IgD-negative memory B cell (primary cell): ENCODE measurements at regions not wholly inside any gene's neighbourhood (a gene's known extent, or its start where the extent isn't known, plus 50 kb on each side); places are given as distances from the start of the nearest gene placed in this dataset.
A peak's percentile ranks its signal among the peaks of the same experiment; 100 is the strongest.
"Not testable (repeated sequence)": the region's sequence is repeated elsewhere in the genome, so short reads cannot be mapped to it uniquely, and the experiment has no call there.

Source experiments
- H3K27ac Mint-ChIP-seq, 3 donors: one replicate each; pipeline ENCODE4 v1.8.0; 2020 to 2022; ENCODE audit warnings: mild to moderate bottlenecking in 3 of 3, mixed read lengths in 3 of 3, moderate library complexity in 1 of 3
- H3K27me3 Mint-ChIP-seq: one replicate; pipeline ENCODE4 v1.8.0; 2021; ENCODE audit warnings: mixed read lengths
- H3K36me3 Mint-ChIP-seq: one replicate; pipeline ENCODE4 v1.8.0; 2020; ENCODE audit warnings: mild to moderate bottlenecking, mixed read lengths
- H3K4me1 Mint-ChIP-seq, 3 donors: one replicate each; pipeline ENCODE4 v1.8.0; 2020 to 2022; ENCODE audit warnings: mixed read lengths in 3 of 3, mild to moderate bottlenecking in 1 of 3
- H3K4me3 Mint-ChIP-seq, 4 donors: one replicate each; pipeline ENCODE4 v1.8.0; 2020 to 2022; ENCODE audit warnings: mild to moderate bottlenecking in 4 of 4, mixed read lengths in 4 of 4, moderate library complexity in 3 of 4
- H3K9me3 Mint-ChIP-seq, 3 donors: one replicate each; pipeline ENCODE4 v1.8.0; 2020 to 2021; ENCODE audit warnings: mixed read lengths in 3 of 3, mild to moderate bottlenecking in 1 of 3

- H3K9me3 Mint-ChIP-seq, H3K4me3 Mint-ChIP-seq, H3K27ac Mint-ChIP-seq, H3K27me3 Mint-ChIP-seq, H3K36me3 Mint-ChIP-seq, H3K4me1 Mint-ChIP-seq: not testable (repeated sequence)
Measured at GRCh38 chr20:30631261-30631789, 626.1 kb upstream of the DEFB115 start.

DNA sequence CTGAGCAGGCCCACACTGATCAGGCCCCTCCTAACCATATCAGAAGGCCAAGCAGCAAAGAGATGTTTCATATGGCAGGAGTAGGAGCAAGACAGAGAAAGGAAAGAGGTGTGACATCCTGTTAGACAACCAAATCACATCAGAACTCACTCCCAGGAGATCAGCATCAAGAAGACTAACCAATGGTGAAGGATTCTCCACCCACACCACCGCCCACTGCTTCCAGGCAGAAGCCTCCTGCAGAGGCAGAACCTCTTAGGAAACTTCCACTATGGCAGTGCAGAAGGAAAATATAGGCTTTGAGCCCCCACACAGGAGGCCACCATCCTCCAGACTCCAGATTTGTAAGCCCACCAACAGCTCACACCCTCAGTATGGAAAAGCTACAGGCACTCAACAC is 624.7 kb upstream of the DEFB115 start:
- not testable (repeated sequence) for H3K36me3 Mint-ChIP-seq, H3K4me3 Mint-ChIP-seq, H3K27me3 Mint-ChIP-seq, H3K27ac Mint-ChIP-seq, H3K4me1 Mint-ChIP-seq, H3K9me3 Mint-ChIP-seq

- H3K4me1 Mint-ChIP-seq, H3K27me3 Mint-ChIP-seq: not testable (repeated sequence)
Measured at GRCh38 chr20:30641522-30641921, 615.9 kb upstream of the DEFB115 start.

DNA sequence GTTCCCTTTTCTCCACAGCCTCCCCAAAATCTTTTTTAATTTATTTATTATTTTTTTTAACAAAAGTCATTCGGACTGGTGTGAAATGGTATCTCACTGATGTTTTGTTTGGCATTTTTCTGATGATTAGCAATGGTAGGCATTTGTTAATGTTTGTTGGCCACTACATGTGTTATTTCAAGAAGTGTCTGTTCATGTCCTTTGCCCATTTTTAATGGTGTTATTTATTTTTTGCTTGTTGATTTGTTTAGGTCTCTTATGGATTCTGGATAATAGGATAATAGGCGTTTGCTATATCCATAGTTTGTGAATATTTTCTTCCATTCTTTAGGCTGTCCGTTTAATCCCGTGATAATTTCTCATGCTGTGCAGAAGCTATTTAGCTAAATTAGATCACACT is 596.5 kb upstream of the DEFB115 start:
- not testable (repeated sequence) for H3K27me3 Mint-ChIP-seq, H3K36me3 Mint-ChIP-seq, H3K27ac Mint-ChIP-seq, H3K4me3 Mint-ChIP-seq, H3K9me3 Mint-ChIP-seq, H3K4me1 Mint-ChIP-seq

More at GRCh38 chr20:30641522-30641921, 615.9 kb upstream of the DEFB115 start:
- H3K36me3 Mint-ChIP-seq, H3K9me3 Mint-ChIP-seq, H3K4me3 Mint-ChIP-seq, H3K27ac Mint-ChIP-seq: not testable (repeated sequence)

DNA sequence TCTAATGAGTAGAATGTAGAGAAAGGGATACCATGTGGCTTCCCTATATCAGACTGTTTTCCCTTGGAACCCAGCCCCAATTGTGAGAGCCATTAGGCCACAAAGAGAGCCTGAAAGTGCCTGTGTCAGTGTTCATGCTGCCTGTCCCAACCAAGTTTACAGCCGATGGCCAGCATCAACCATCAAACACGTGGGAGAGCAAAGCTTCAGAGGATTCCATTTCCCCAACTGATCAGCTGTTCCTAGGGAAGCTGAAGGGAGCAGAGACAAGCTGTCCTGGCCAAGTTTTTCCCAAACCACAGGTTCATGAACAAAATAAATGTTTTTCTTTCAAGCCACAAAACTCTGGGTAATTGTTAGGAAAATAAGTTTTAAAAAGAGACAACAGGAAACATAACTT is 589.0 kb upstream of the DEFB115 start:
- H3K4me3 Mint-ChIP-seq, H3K27ac Mint-ChIP-seq, H3K36me3 Mint-ChIP-seq, H3K27me3 Mint-ChIP-seq, H3K9me3 Mint-ChIP-seq, H3K4me1 Mint-ChIP-seq: not testable (repeated sequence)

GRCh38 chr20:30669330-30670029 is 588.0 kb upstream of the DEFB115 start:
- H3K4me1 Mint-ChIP-seq, H3K9me3 Mint-ChIP-seq, H3K27me3 Mint-ChIP-seq, H3K36me3 Mint-ChIP-seq, H3K4me3 Mint-ChIP-seq, H3K27ac Mint-ChIP-seq: not testable (repeated sequence)

- H3K27me3 Mint-ChIP-seq, H3K27ac Mint-ChIP-seq, H3K9me3 Mint-ChIP-seq, H3K4me1 Mint-ChIP-seq, H3K36me3 Mint-ChIP-seq, H3K4me3 Mint-ChIP-seq: not testable (repeated sequence)
Measured at GRCh38 chr20:30671120-30671519, 586.3 kb upstream of the DEFB115 start.

- H3K27me3 Mint-ChIP-seq, H3K36me3 Mint-ChIP-seq, H3K4me1 Mint-ChIP-seq, H3K4me3 Mint-ChIP-seq: not testable (repeated sequence)
- peaks cover 0 to 11% (median 5%) of the 10 kb centered on the region in 3 donors for H3K9me3 Mint-ChIP-seq
- H3K27ac Mint-ChIP-seq: peak overlapping the region in 1 of 3 donors; percentile 5
Measured at GRCh38 chr20:30675988-30676564, 581.4 kb upstream of the DEFB115 start.

- not testable (repeated sequence) for H3K4me3 Mint-ChIP-seq, H3K27me3 Mint-ChIP-seq, H3K4me1 Mint-ChIP-seq, H3K27ac Mint-ChIP-seq, H3K36me3 Mint-ChIP-seq, H3K9me3 Mint-ChIP-seq
Measured at GRCh38 chr20:30682236-30682635, 575.2 kb upstream of the DEFB115 start.

- H3K36me3 Mint-ChIP-seq, H3K4me1 Mint-ChIP-seq, H3K4me3 Mint-ChIP-seq, H3K27me3 Mint-ChIP-seq, H3K27ac Mint-ChIP-seq: not testable (repeated sequence)
- peaks cover 0 to 16% (median 0%) of the 10 kb centered on the region in 3 donors for H3K9me3 Mint-ChIP-seq
Measured at GRCh38 chr20:30712861-30713260, 544.6 kb upstream of the DEFB115 start.

DNA sequence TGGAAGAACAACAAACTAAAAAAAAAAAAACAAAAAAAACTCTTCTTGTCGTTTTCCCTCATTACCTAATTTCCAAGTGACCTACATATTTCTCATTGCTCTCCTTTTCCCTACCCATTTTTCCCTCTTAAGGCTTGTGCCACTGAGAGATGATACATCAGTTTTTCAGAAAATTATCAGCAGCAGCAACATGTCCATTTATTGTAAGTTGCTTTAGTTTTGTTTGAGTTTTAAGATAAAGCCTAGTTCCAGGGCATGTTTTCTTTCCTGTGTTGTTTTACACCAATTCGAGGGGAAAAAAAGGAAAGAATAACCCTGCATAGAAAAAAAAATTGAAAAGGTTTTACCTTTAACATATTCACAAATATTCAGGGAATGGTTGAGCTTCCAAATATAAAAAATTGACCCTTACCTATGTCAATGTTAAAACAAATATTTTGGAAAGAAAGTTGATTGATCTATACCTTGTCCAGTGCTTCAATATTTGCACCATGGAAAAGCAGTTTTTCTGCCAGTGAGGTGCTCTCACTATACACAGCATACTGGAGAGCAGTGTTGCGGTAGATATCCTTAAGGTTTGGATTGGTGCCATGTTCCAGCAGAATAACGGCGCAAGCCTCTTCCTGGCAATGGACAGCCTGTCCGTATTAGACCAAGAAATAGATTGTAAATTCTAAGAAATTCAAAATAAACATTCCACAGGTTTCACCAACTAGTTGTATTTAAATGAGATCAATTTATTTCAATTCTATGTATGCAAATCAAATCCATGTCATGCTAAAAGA is 537.9 kb upstream of the DEFB115 start:
- not testable (repeated sequence) for H3K27ac Mint-ChIP-seq, H3K27me3 Mint-ChIP-seq, H3K4me1 Mint-ChIP-seq, H3K36me3 Mint-ChIP-seq, H3K9me3 Mint-ChIP-seq, H3K4me3 Mint-ChIP-seq

DNA sequence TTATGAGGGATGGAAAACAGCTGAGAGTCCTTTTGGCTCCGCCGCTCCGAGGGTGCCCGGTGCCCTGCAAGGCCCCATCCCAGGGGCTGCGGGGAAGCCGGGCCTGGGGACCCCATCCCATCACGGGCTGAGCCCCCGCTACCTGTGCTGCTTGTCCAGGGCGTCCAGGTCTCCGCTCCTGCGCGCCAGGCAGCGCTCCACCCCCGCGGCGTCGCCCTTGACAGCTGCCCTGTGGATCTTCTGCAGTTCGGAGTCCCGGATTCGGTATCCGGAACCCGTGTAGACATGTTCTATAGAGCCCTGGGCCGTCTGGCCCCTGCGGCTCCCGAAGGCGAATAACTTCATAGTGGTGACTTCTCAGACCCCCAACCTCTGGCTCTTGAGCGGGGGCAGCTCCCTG is 534.0 kb upstream of the DEFB115 start:
- H3K4me3 Mint-ChIP-seq, H3K27me3 Mint-ChIP-seq, H3K4me1 Mint-ChIP-seq, H3K27ac Mint-ChIP-seq, H3K36me3 Mint-ChIP-seq, H3K9me3 Mint-ChIP-seq: not testable (repeated sequence)

DNA sequence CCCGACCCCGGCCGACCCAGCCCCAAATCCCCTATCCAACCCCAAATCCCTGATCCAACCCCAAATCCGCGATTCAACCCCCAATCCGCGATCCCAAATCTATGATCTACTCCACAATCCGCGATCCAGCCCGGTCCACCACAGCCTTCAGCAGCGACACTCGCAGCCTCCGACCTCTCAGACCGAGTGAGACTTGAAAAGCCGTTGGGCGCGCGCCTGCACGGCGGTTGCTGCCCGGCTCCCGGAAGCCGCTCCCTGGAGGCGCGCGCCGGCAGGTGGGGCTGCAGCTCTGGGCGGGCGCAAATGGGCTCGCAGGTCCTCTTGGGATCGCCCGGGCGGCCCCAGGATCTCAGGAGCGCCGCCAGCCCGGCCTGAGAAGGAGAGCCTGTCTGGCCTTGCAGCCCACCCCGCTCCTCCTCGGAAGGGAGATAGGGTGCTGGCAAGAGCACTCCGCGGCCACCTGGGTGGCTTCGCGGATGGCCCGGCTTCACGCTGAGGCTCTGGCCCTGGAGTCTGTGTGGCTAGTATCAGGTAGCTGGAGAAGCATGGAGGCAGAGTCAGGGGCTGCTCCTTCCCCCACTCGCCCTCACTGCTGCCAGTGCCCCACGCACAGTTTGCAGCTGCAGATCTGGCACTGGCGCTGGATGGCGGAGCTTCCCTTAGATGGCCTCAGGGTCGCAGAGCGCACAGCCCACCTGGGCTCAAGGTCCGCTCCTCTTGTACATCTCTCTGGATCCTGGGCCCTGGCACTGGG is 533.4 kb upstream of the DEFB115 start:
- H3K36me3 Mint-ChIP-seq, H3K27me3 Mint-ChIP-seq, H3K27ac Mint-ChIP-seq, H3K4me3 Mint-ChIP-seq, H3K4me1 Mint-ChIP-seq, H3K9me3 Mint-ChIP-seq: not testable (repeated sequence)

DNA sequence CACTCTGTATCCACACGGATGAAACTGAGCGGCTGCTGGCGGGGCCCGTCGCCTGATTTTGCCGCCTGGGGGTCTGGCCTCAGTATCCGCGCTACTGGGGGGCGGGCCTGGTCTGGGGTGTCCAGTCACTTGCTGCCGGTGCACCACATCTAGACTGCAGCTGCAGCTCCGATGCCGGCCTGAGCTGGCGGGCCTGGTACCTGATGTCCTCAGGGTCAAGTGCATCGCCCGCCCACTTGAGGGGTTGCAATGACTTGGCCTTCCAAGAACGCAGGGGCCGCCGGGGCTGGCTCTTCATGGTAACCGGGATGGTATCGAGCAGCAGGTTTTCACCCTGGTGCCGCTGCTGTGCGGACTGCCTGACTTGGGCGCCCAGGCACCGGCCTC is 532.8 kb upstream of the DEFB115 start:
- not testable (repeated sequence) for H3K4me1 Mint-ChIP-seq, H3K9me3 Mint-ChIP-seq, H3K4me3 Mint-ChIP-seq, H3K27ac Mint-ChIP-seq, H3K27me3 Mint-ChIP-seq, H3K36me3 Mint-ChIP-seq

DNA sequence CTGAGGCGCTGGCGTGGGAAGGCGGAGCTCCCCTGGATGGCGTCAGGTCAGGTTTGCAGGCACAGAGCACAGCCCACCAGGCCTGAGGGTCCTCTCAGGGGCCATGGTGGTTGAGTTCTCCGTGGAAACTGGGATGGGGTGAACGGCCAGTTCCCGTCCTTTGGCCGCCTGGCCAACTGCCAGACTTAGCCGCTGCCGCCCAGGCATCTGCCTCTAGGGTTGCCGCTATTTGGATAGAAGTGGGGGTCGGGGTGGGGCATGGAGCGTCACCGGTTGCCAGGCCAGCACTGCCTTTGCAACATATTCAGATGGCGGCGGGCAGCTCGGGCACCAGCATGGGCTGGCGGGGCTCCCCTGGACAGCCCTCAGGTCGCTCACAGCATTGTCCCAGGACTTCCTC is 532.3 kb upstream of the DEFB115 start:
- H3K4me3 Mint-ChIP-seq: not testable (repeated sequence)

More for the DNA sequence above, 532.3 kb upstream of the DEFB115 start:
- H3K36me3 Mint-ChIP-seq, H3K4me1 Mint-ChIP-seq, H3K27me3 Mint-ChIP-seq, H3K27ac Mint-ChIP-seq, H3K9me3 Mint-ChIP-seq: not testable (repeated sequence)
